SK-N-SH (cell line): ENCODE measurements at regions not wholly inside any gene's neighbourhood (a gene's known extent, or its start where the extent isn't known, plus 50 kb on each side); places are given as distances from the start of the nearest gene placed in this dataset.

Experiments used
- CTCF ChIA-PET: fragments of 300-600, 350-600 bp; formaldehyde crosslinking; extraction: SDS; loops from one replicate; lab custom pipeline; 2021; lab: Yijun Ruan, JAX
- POLR2A ChIA-PET: fragments of 350-600 bp; sonication (Branson Sonifier 250); formaldehyde crosslinking; extraction: SDS; loops from one replicate; lab custom pipeline; 2020; ENCODE audit warnings: antibody characterized with exemption, inconsistent platforms; lab: Yijun Ruan, JAX
- DNase-seq: peaks from one replicate; pipeline ENCODE4 v3.0.0; 2012
- H2AFZ ChIP-seq: fragments of 200-600 bp; sonication (generic); 2 replicates; pipeline ENCODE4 v1.8.1; 2016; ENCODE audit warnings: antibody characterized with exemption, mild to moderate bottlenecking, low read depth
- H3F3A ChIP-seq: fragments of 200-600 bp; sonication (generic); replicated peaks from 2 replicates; pipeline ENCODE3; 2016; ENCODE audit warnings: antibody characterized with exemption, mild to moderate bottlenecking; ENCODE audit not compliant: insufficient read depth
- H3K27ac ChIP-seq, 2 experiments: fragments of 200-500 bp in 1 of 2; fragments of 200-600 bp in 1 of 2; sonication (Bioruptor generic) in 1 of 2; sonication (generic), shearing (Covaris generic) in 1 of 2; 2 replicates each; pipeline versions ENCODE4 v1.5.1 to v1.6.1; 2014 to 2016; ENCODE audit warnings: low read depth in 2 of 2, inconsistent platforms in 1 of 2, low read length in 1 of 2, mild to moderate bottlenecking in 1 of 2, mixed read lengths in 1 of 2
- H3K27me3 ChIP-seq: fragments of 200-600 bp; sonication (generic), shearing (Covaris generic); 2 replicates; pipeline ENCODE4 v1.6.1; 2016; ENCODE audit warnings: mixed run types; ENCODE audit not compliant: insufficient read depth
- H3K36me3 ChIP-seq, 2 experiments: fragments of 200-500 bp in 1 of 2; fragments of 200-600 bp in 1 of 2; sonication (Bioruptor generic) in 1 of 2; sonication (generic) in 1 of 2; replicated peaks in 1 of 2; 2 replicates each; pipeline versions ENCODE3 to v1.5.1; 2014 to 2016; ENCODE audit warnings: low read length in 1 of 2, mild to moderate bottlenecking in 1 of 2; ENCODE audit not compliant: insufficient read depth in 2 of 2, control insufficient read depth in 1 of 2
- H3K4me1 ChIP-seq, 2 experiments: fragments of 200-500 bp in 1 of 2; fragments of 200-600 bp in 1 of 2; sonication (Bioruptor generic) in 1 of 2; sonication (generic), shearing (Covaris generic) in 1 of 2; 2 replicates each; pipeline versions ENCODE4 v1.5.1 to v1.6.1; 2014 to 2016; ENCODE audit warnings: low read depth in 1 of 2, low read length in 1 of 2, mixed run types in 1 of 2; ENCODE audit not compliant: insufficient read depth in 2 of 2, control insufficient read depth in 1 of 2
- H3K4me2 ChIP-seq: fragments of 200-600 bp; sonication (generic), shearing (Covaris generic); 2 replicates; pipeline ENCODE4 v1.6.1; 2017; ENCODE audit warnings: mixed run types
- H3K4me3 ChIP-seq, 2 experiments: fragments of 200-500 bp in 1 of 2; fragments of 200-600 bp in 1 of 2; sonication (Bioruptor generic) in 1 of 2; sonication (generic), shearing (Covaris generic) in 1 of 2; 2 replicates each; pipeline versions ENCODE4 v1.5.1 to v1.8.1; 2014 to 2016; ENCODE audit warnings: low read depth in 2 of 2, inconsistent platforms in 1 of 2, low read length in 1 of 2, mild to moderate bottlenecking in 1 of 2, mixed read lengths in 1 of 2, moderate library complexity in 1 of 2
- H3K79me2 ChIP-seq: fragments of 200-600 bp; sonication (generic); 2 replicates; pipeline ENCODE4 v1.8.1; 2017; ENCODE audit warnings: mild to moderate bottlenecking; ENCODE audit not compliant: insufficient read depth
- H3K9ac ChIP-seq: fragments of 200-600 bp; sonication (generic); 2 replicates; pipeline ENCODE4 v1.6.1; 2017; ENCODE audit warnings: mixed run types
- H3K9me2 ChIP-seq: fragments of 200-600 bp; sonication (generic); 2 replicates; pipeline ENCODE4 v1.6.1; 2017; ENCODE audit warnings: mixed run types
- H3K9me3 ChIP-seq: fragments of 200-600 bp; sonication (generic); 2 replicates; pipeline ENCODE4 v1.6.1; 2017; ENCODE audit warnings: mixed run types, mild to moderate bottlenecking, moderate library complexity
- H4K20me1 ChIP-seq: fragments of 200-600 bp; sonication (generic); 2 replicates; pipeline ENCODE4 v1.6.1; 2017; ENCODE audit warnings: mild to moderate bottlenecking, mixed run types; ENCODE audit not compliant: insufficient read depth
- ELF1 ChIP-seq: IDR thresholded peaks from 2 replicates; pipeline ENCODE4 v1.4.0; 2012
- FOXJ3 ChIP-seq: sonication (generic); formaldehyde crosslinking; IDR thresholded peaks from 2 replicates; pipeline ENCODE4 v1.5.1; 2020; ENCODE audit warnings: mild to moderate bottlenecking, missing genetic modification reagents
- GABPA ChIP-seq: IDR thresholded peaks from 2 replicates; pipeline ENCODE4 v1.4.0; 2012; ENCODE audit warnings: low read depth, mild to moderate bottlenecking
- JUND ChIP-seq: IDR thresholded peaks from 2 replicates; pipeline ENCODE4 v1.4.0; 2012
- MAX ChIP-seq: IDR thresholded peaks from 2 replicates; pipeline ENCODE4 v1.4.0; 2012; ENCODE audit warnings: low read depth
- NFIC ChIP-seq: IDR thresholded peaks from 2 replicates; pipeline ENCODE4 v1.4.0; 2012; ENCODE audit warnings: borderline replicate concordance
- PBX3 ChIP-seq: IDR thresholded peaks from 2 replicates; pipeline ENCODE4; 2012
- POLR2AphosphoS5 ChIP-seq: IDR thresholded peaks from 2 replicates; pipeline ENCODE4 v1.6.1; 2012; ENCODE audit warnings: low read depth, low read length
- RAD21 ChIP-seq: IDR thresholded peaks from 2 replicates; pipeline ENCODE4 v1.6.1; 2012; ENCODE audit warnings: mild to moderate bottlenecking, low read length
- RFX5 ChIP-seq: IDR thresholded peaks from 2 replicates; pipeline ENCODE4 v1.6.1; 2012; ENCODE audit warnings: mild to moderate bottlenecking, improper control_type of control experiment, low read length
- TAF1 ChIP-seq: IDR thresholded peaks from 2 replicates; pipeline ENCODE4 v1.6.1; 2012; ENCODE audit warnings: low read depth, mild to moderate bottlenecking, low read length, moderate library complexity, borderline replicate concordance
- TCF12 ChIP-seq: IDR thresholded peaks from 2 replicates; pipeline ENCODE4 v1.4.0; 2012
- USF1 ChIP-seq: IDR thresholded peaks from 2 replicates; pipeline ENCODE4 v1.4.0; 2012; ENCODE audit warnings: low read depth, borderline replicate concordance
- YY1 ChIP-seq: IDR thresholded peaks from 2 replicates; pipeline ENCODE4 v1.4.0; 2012; ENCODE audit warnings: low read depth, mild to moderate bottlenecking
- WGBS: methylation state at CpG from one replicate; pipeline ENCODE4 v1.1.6; 2017; ENCODE audit warnings: low lambda C conversion rate; 5-methylcytosine and 5-hydroxymethylcytosine counted together
- TF ChIP-seq, protein P1 (sequence below): fragments of 150-350 bp; IDR thresholded peaks from 2 replicates; pipeline ENCODE4 v1.6.1; 2016; ENCODE audit warnings: mild to moderate bottlenecking, low read depth, low read length
- TF ChIP-seq, protein P2 (sequence below): fragments of 200-600 bp; sonication (generic); IDR thresholded peaks from 2 replicates; pipeline ENCODE4 v1.6.1; 2017; ENCODE audit warnings: antibody characterized with exemption, mild to moderate bottlenecking, moderate library complexity

- DNase-seq: no peak
- Histone ChIP-seq H3K4me1 (no peaks in the 10 kb centered on the region), H3K4me2 (no peak overlapping the region), H2AFZ (no peak overlapping the region), H3K4me3 (no peak overlapping the region), H3K36me3 (no peaks in the 10 kb centered on the region), H3K9me2 (no peaks in the 10 kb centered on the region), H3K9me3 (no peaks in the 10 kb centered on the region), H3K27me3 (no peaks in the 10 kb centered on the region), H4K20me1 (no peaks in the 10 kb centered on the region), H3K9ac (no peak overlapping the region), H3K27ac (no peak overlapping the region), H3F3A (no peaks in the 10 kb centered on the region), H3K79me2 (no peaks in the 10 kb centered on the region)
- WGBS: 66% methylated on average over 3 of the region's 3 CpGs
- TF ChIP-seq USF1 (no peak), RFX5 (no peak), TCF12 (no peak), TAF1 (no peak), ELF1 (no peak), PBX3 (no peak), POLR2AphosphoS5 (no peak), NFIC (no peak), JUND (no peak), FOXJ3 (CRISPR knock-in tag) (no peak), YY1 (no peak), MAX (no peak), RAD21 (no peak), GABPA (no peak)
- TF ChIP-seq, protein P1, sequence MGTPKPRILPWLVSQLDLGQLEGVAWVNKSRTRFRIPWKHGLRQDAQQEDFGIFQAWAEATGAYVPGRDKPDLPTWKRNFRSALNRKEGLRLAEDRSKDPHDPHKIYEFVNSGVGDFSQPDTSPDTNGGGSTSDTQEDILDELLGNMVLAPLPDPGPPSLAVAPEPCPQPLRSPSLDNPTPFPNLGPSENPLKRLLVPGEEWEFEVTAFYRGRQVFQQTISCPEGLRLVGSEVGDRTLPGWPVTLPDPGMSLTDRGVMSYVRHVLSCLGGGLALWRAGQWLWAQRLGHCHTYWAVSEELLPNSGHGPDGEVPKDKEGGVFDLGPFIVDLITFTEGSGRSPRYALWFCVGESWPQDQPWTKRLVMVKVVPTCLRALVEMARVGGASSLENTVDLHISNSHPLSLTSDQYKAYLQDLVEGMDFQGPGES: no peak
- TF ChIP-seq, protein P2, sequence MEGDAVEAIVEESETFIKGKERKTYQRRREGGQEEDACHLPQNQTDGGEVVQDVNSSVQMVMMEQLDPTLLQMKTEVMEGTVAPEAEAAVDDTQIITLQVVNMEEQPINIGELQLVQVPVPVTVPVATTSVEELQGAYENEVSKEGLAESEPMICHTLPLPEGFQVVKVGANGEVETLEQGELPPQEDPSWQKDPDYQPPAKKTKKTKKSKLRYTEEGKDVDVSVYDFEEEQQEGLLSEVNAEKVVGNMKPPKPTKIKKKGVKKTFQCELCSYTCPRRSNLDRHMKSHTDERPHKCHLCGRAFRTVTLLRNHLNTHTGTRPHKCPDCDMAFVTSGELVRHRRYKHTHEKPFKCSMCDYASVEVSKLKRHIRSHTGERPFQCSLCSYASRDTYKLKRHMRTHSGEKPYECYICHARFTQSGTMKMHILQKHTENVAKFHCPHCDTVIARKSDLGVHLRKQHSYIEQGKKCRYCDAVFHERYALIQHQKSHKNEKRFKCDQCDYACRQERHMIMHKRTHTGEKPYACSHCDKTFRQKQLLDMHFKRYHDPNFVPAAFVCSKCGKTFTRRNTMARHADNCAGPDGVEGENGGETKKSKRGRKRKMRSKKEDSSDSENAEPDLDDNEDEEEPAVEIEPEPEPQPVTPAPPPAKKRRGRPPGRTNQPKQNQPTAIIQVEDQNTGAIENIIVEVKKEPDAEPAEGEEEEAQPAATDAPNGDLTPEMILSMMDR: no peak
- ChIA-PET CTCF (no interaction called here), POLR2A (no interaction called here)
These were observed 896.6 kb upstream of the INTU start for GRCh38 chr4:126736133-126736518.
